A673 (cell line): ENCODE measurements at regions not wholly inside any gene's neighbourhood (a gene's known extent, or its start where the extent isn't known, plus 50 kb on each side); places are given as distances from the start of the nearest gene placed in this dataset.

Experiments used
- EZH2 ChIP-seq: fragments of 200-600 bp; sonication (generic); IDR thresholded peaks from 2 replicates; pipeline ENCODE4 v1.6.1; 2017; ENCODE audit warnings: borderline replicate concordance, low read depth, mild to moderate bottlenecking, mixed read lengths, antibody characterized with exemption, low read length; ENCODE audit not compliant: poor library complexity, severe bottlenecking
- TF ChIP-seq, protein P1 (sequence below): fragments of 300-800, 200-600 bp; sonication (generic); conservative IDR thresholded peaks from 2 replicates; pipeline ENCODE4 v1.5.1; 2017; ENCODE audit warnings: low read depth, mild to moderate bottlenecking, antibody characterized with exemption, low read length, moderate library complexity, mixed read lengths

DNA sequence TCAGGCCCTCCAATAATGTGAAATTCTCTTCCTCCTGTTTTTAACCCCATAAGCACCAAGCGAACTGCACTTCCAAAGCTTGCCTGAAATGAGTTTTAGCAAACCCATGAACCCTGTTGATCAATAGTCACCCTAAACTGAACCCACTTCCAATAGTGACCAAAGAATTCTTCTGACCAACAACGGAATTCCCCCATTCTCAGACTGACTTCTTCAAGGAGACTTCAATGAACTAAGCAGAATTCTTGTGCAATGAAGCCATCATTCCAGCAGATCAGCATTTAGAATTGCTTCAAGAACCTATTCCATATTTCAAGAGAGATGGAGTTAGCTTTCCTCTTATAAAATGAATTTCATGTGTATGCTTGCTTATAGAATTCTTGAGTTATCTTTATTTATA lies 176.9 kb upstream of the FN1 start:
- TF ChIP-seq, protein P1, sequence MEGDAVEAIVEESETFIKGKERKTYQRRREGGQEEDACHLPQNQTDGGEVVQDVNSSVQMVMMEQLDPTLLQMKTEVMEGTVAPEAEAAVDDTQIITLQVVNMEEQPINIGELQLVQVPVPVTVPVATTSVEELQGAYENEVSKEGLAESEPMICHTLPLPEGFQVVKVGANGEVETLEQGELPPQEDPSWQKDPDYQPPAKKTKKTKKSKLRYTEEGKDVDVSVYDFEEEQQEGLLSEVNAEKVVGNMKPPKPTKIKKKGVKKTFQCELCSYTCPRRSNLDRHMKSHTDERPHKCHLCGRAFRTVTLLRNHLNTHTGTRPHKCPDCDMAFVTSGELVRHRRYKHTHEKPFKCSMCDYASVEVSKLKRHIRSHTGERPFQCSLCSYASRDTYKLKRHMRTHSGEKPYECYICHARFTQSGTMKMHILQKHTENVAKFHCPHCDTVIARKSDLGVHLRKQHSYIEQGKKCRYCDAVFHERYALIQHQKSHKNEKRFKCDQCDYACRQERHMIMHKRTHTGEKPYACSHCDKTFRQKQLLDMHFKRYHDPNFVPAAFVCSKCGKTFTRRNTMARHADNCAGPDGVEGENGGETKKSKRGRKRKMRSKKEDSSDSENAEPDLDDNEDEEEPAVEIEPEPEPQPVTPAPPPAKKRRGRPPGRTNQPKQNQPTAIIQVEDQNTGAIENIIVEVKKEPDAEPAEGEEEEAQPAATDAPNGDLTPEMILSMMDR, result no peak
- no peak for TF ChIP-seq EZH2
